ENCODE measurements at regions not wholly inside any gene's neighbourhood (a gene's known extent, or its start where the extent isn't known, plus 50 kb on each side); places are given as distances from the start of the nearest gene placed in this dataset.

DNA sequence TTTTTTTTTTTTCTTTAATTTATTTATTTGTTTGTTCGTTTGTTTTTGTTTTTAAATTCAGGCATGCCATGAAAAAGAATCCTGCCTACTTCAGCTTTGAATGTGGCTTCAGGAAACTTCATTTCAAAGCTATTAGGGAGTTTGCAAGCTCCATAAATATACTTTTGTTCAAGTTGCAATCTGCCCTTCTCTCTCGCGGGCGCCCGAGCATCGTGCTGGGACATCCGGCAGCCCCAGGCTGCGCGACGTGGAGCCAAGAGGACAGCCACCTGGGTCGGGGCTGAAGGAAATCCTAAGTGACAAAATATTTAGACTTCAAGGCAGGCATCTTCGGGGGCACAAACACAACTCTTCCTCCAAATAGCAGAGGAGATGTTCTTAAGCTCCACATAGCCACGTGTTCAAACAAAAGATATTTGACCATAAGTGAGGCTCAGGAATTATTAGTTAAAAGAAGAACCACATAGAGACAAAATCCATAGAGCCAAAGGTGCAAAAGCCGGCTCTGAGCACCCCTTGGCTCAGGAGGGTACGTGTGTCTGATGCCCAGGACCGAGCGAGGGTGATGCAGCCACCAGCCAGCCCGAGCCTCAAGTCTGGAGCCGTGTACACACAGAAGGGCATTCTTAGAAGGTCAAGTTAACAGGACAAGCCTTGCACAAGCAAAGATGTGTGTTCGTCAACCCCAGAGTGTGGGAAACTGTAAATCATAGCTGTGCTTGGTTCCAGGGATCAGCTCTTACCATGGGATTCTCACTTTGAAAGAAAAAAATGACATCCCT, 256.5 kb upstream of the SALL3 start:
- Histone ChIP-seq H3K36me3 (no peaks in the 10 kb centered on the region), H3K27me3 (no peaks in the 10 kb centered on the region), H3K4me3 (no peak overlapping the region), H3K9me3 (no peaks in the 10 kb centered on the region)
- no peak for DNase-seq

DNA sequence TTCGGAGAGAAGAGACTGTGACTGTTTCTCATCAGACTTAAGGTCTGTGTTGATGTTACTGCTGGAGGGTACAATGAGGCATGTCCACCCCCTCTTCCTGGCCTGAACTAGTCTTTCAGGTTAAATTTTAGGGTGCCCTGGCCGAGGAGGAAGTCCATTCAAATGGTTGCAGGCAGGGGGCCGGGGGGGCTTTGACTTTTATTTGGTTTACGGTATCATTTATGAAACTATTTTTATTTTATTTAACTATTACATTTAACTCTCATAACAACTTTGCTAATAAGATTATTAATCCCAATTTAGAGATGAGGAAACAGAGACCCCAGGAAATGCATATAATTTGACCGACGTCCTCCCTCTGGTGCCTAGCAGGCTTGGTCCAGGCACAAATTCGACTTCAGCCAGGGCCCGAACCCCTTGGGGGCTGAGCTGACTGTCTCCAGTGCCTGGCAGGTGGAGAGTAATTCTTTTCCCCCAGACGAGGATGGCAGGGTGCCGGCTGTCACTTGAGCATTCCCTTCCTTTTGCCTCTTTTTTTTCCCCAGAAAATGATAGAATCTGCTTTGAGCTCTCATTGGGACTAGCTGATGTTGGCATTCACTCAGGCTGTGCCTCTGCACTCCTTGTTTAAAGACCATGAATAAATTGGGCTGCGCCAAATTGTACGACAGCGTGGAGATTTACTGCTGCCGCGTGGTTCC, 255.3 kb upstream of the SALL3 start:
- DNase-seq = no peak
- Histone ChIP-seq H3K27me3 (no peaks in the 10 kb centered on the region), H3K36me3 (no peaks in the 10 kb centered on the region), H3K9me3 (no peaks in the 10 kb centered on the region), H3K4me3 (no peak overlapping the region)

DNA sequence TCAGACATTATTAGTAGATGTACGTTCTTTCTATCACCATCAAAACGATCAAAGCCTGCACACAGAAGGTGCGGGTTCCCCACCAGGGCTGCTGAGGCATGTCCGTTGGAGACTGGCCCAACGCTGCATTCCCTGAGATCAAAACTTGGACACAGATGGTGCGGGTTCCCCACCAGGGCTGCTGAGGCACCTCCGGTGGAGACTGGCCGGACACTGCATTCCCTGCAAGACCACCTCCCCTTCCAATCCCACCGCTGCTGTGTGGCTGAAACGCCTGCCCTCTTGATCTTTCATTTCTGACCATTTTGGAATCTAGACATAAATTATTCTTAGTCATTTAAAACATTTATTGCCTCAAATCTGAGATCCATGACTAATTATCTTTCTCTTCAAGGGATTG, 254.2 kb upstream of the SALL3 start:
- H3K4me3 ChIP-seq = no peak overlapping the region
- no peaks in the 10 kb centered on the region for H3K9me3 ChIP-seq
- no peaks in the 10 kb centered on the region for H3K27me3 ChIP-seq
- DNase-seq = no peak
- H3K36me3 ChIP-seq = no peaks in the 10 kb centered on the region

DNA sequence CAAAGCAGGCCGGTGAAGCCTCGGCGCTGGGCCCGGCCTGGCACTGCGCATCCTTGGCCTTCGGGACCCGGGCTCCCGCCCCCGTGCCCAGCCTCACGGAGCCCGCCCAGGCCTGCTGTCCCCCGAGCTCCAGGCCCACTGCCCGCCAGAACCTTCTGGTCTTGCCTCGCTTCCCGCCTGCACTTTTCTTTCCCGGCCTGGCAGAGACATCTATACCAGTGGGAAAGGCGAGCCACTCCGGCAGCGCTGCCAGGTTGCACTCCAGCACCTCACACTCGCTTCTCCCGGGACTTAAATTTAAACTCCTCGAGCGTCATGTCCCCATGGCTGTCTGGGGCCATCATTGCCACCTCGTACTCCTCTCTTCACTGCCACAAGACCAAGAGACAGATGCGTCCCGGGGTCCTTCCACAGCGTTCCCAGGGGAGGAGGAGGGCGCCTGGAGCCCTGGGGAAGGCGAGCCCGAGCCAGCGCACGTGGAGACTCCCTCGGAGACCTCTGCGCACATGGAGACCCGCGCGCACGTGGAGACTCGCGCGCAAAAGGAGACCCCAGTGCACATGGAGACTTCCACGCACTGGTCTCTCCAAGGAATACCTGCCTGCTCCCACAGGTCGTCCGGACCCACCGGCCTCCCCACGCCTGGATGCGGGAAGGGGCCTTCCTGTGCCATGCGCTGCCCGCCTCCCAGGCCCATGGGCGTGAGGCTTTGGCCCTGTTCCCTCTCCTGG, 253.1 kb upstream of the SALL3 start:
- Histone ChIP-seq H3K4me3 (no peak overlapping the region), H3K36me3 (no peaks in the 10 kb centered on the region), H3K27me3 (no peaks in the 10 kb centered on the region), H3K9me3 (no peaks in the 10 kb centered on the region)
- no peak for DNase-seq

DNA sequence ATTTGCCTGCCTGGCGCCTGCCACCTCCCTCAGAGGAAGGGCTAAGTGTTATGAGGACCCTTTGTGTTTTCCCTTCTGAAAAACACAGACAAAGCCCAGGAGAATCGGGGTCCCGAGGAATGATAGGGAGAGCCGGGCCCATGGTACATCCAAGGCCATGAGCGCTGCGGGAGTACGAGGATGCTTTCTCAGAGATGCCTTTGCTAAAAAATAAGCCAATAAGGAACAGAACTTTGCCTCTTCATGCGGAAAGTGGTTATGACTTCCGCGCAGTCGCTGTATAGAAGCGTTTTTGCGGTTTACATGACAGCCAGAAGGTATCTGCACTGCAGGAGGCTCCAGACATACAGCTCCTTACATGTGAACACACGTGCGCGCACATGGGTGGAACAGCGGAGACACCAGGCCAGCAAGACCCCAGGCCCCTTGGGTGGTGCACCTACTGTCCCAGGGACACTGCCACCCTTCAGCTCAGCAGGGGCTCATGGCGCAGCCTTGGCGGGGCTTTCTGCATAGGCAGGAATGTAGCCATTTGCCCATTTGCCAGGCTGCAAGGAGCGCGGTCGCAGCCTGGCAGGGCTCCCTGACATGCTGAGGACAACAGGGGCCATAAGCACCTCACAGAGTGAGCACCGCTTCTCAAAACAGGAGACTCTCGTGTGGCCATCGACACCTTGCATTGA, 252.4 kb upstream of the SALL3 start:
- Histone ChIP-seq H3K9me3 (no peaks in the 10 kb centered on the region), H3K36me3 (no peaks in the 10 kb centered on the region), H3K4me3 (no peak overlapping the region), H3K27me3 (no peaks in the 10 kb centered on the region)
- DNase-seq = no peak

DNA sequence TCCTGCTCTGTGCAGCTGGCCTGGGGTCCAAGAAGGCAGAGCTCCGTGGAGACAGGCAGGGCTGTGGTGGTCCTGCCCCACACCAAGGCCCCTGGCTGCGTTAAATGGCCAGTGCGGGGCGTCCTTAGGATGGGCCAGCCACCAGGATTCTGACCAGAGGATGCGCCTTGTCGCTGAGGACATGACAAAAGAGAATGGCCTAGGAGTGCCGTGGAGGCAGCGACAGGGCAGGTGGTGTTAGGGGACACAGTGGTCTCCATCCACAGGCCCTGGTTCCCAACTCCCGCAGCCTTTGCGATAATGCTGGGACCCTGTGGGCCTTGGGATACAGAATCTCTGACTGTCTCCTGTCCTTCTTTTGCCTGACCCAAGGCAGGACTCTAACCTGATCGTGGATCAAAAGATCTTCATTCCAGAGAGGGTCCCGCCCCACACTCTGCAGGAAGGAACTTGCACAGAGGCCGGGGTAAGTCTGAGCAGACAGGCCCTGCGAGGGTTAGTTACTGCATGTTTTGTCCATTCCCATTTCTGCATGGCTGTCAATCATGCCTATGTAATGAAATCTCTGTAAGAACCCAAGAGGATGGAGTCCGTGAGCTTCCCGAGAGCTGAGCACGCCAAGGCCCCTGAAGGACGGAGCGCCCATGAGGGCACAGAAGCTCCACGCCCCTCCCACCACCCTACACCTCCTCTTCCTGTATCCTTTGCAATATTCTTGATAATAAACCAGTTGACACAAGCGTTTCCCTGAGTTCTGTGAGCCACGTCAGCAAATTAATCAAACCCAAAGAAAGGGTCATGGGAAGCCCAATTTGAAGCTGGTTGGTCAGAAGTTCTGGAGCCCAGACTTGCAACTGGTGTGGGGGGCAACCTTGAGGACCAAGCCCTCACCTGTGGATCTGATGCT, 251.5 kb upstream of the SALL3 start:
- H3K27me3 ChIP-seq = no peaks in the 10 kb centered on the region
- H3K36me3 ChIP-seq = no peaks in the 10 kb centered on the region
- H3K4me3 ChIP-seq = no peak overlapping the region
- H3K9me3 ChIP-seq = no peaks in the 10 kb centered on the region
- DNase-seq = no peak

DNA sequence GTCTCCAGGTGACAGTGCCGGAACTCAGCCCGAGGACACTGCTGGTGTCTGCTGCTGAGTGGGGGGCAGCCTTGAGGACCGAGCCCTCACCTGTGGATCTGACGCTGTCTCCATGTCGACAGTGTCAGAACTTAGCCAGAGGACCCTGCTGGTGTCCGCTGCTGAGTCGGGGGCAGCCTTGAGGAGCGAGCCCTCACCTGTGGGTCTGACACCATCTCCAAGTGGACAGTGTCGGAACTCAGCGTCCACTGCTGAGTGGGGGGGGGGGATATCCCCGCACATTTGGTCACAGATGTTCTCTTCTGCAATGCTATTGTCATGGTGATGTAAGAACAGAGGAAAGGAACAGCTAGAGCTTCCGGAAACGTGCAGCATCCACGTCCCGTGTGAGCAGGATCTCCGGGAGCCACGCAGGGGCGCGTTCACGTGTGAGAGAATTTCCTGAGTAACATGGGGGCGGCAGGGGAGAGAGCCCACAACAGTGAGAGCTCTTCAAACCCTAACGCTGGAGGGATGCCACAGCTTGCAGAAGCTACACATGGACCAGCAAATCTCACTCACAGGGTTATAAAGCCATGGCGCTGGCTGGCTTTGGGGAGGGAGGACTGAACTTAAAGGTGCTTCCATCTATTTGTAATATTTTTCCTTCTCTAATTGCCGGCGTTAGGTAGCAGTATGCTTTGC, 250.7 kb upstream of the SALL3 start:
- Histone ChIP-seq H3K36me3 (no peaks in the 10 kb centered on the region), H3K27me3 (no peaks in the 10 kb centered on the region), H3K4me3 (no peak overlapping the region), H3K9me3 (no peaks in the 10 kb centered on the region)
- no peak for DNase-seq

DNA sequence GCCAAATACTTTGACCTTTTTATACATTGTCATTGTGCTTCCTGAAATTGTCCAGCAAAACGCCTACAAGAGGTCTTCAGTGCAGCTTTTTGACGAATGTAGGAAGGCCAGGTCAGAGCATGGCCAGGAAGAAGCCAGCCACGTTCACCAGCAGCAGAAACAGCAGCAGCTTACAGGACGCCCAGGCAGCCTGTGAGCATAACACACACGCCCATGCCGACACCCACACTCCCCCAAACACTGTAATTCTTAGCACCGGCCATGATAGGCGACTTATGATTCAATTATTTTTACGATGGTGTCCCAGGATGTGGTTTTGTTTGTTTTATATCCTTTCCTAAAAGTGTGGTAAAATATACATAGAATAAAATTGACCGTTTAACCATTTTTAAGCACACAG, 249.1 kb upstream of the SALL3 start:
- DNase-seq = no peak
- Histone ChIP-seq H3K27me3 (no peaks in the 10 kb centered on the region), H3K9me3 (no peaks in the 10 kb centered on the region), H3K36me3 (no peaks in the 10 kb centered on the region), H3K4me3 (no peak overlapping the region)

DNA sequence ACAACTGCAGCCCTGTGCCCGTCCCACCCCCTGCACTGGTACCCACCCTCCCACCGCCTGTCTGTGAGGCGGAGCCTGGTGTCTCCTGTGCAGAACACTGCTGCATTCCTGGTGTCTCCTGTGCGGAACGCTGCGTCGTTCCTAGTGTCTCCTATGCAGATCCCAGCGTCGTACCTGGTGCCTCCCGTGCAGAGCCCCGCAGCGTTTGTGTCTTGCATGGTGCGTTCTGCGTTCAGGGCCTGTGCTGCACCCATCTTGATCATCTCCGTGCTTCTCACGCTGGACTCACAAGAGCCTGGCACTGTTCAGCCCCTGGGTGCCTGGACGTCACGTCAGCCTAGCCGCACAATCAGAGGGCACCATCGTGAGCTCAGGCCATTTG, 248.6 kb upstream of the SALL3 start:
- H3K36me3 ChIP-seq = no peaks in the 10 kb centered on the region
- DNase-seq = no peak
- no peaks in the 10 kb centered on the region for H3K9me3 ChIP-seq
- no peak overlapping the region for H3K4me3 ChIP-seq
- no peaks in the 10 kb centered on the region for H3K27me3 ChIP-seq

DNA sequence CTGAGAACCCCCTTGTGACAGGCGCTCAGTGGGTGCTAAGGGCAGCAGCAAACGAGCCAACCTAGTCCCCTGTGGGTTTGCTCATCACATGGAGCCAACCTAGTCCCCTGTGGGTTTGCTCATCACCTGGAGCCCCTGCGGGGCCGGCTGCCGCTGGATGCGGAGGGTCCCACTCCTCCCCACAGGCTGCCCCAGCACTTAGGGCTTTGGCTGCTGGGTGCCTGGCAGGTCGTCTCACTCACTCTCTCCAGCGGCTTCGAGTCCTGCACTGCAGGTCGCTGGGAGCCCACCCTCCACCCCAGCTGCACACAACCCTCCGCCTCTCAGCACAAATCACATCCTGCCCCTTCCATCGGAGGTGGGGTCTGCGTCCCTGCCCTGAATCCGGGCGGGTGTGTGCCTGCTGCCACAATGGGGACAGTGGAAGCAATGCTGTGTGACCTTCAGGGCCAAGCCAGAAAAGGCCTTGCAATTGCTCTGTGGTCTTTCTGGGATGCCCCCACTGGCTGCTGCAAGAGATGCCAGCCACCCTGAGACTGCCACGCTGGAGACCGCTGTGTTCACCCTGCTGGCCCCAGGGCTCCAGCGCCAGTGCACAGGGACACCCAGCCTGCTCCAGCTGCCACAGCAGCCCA, 248.1 kb upstream of the SALL3 start:
- no peaks in the 10 kb centered on the region for H3K27me3 ChIP-seq
- H3K36me3 ChIP-seq = no peaks in the 10 kb centered on the region
- H3K9me3 ChIP-seq = no peaks in the 10 kb centered on the region
- no peak overlapping the region for H3K4me3 ChIP-seq
- no peak for DNase-seq

DNA sequence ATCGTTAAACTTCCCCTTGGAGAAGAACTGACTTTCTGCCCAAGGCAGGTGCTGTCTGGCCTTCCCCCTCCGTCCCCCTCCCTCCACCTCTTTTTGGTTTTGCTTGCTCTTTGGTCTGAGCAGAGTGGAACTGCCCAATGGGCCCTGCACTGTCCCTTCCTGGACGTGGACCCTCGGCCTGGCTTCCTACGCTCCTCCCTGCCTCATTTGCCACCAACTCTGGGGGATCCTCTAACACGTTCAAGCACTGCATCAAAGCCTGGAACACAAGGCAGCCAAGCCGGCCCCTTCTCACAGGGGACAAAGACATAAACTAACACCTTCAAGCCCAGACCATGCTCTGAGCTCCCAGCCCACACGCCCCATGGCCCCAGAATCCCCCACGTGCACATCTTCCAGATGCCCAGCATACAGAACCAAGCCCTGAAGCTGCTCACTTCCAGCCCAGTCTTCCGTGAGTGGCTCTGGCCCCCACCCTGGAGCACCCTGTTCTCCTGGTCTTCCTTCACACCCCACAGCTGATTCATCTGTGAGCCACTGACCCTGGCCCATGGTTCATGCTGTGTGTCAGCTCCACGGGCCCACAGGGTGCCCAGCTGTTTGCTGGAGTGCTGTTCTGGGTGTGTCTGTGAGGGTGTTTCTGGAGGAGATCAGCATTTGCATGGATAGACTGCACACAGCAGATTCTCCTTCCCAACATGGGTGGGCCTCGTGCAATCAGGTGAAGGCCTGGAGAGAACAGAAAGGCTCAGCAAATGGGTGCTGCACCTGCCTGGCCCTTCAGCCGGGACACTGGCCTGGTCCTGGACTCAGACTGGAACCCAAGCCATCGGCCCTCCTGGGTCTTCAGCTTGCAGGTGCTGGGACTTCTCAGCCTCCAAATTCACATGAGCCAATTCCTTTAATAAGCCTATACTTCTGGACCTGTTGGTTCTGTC, 247.1 kb upstream of the SALL3 start:
- Histone ChIP-seq H3K4me3 (no peak overlapping the region), H3K9me3 (no peaks in the 10 kb centered on the region), H3K36me3 (no peaks in the 10 kb centered on the region), H3K27me3 (no peaks in the 10 kb centered on the region)
- DNase-seq = no peak

DNA sequence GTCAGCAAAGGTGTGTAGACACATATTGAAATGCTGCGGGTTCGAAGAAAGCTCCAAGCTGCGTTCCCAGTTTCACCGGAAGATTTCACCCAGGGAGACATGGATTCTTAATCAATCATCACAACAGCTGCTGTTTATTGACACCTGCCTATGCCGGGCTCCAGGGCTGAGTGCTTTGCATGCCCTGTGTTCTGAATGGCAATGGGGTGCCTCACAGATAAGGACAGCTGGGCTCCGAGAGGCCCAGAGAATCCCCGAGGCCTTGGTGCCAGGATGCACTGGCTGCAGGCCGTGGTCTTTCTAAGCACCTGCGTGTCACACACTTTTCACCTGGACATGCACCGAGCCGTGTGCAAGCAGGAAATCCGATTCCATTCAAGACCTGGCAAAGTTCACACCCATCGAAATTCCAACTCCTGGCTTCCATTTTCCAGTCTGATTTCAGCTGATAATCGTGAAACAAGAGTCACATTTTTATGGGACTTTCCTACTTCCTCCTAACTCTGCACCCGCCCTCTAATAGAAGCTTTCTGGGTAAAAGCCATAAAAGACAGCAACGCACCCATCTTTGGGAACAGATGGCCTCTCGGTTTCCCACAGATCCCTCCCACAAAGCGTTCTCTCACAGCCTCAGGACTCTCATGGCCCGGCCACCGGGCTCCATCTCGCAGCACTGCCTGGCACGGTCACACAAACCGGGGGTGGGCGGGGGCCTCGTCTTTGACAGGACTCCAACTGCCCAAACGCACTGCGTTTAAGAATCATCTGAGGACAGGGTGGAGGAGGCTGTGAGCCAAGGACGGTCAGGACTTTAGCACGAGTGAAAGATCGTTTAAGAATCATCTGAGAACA, 245.6 kb upstream of the SALL3 start:
- no peaks in the 10 kb centered on the region for H3K27me3 ChIP-seq
- no peaks in the 10 kb centered on the region for H3K9me3 ChIP-seq
- DNase-seq = no peak
- H3K4me3 ChIP-seq = no peak overlapping the region
- H3K36me3 ChIP-seq = no peaks in the 10 kb centered on the region

DNA sequence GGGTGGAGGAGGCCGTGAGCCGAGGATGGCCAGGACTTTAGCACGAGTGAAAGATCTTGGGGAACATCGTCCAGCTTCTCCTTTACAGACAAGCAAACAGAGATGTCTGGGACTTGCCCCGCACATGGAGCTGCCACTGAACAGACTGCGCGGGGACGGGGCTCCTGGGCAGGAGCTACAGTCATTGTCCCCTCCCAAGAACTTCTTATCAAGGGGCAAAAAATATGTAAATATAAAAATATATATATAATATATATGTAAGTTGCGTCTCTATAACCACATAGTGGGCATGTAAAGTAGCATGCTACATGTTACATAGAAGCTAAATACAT, 245.0 kb upstream of the SALL3 start:
- no peaks in the 10 kb centered on the region for H3K36me3 ChIP-seq
- H3K4me3 ChIP-seq = no peak overlapping the region
- H3K9me3 ChIP-seq = no peaks in the 10 kb centered on the region
- DNase-seq = no peak
- H3K27me3 ChIP-seq = no peaks in the 10 kb centered on the region
